ENCODE measurements at regions not wholly inside any gene's neighbourhood (a gene's known extent, or its start where the extent isn't known, plus 50 kb on each side); places are given as distances from the start of the nearest gene placed in this dataset.

- TF ChIP-seq, protein P1, sequence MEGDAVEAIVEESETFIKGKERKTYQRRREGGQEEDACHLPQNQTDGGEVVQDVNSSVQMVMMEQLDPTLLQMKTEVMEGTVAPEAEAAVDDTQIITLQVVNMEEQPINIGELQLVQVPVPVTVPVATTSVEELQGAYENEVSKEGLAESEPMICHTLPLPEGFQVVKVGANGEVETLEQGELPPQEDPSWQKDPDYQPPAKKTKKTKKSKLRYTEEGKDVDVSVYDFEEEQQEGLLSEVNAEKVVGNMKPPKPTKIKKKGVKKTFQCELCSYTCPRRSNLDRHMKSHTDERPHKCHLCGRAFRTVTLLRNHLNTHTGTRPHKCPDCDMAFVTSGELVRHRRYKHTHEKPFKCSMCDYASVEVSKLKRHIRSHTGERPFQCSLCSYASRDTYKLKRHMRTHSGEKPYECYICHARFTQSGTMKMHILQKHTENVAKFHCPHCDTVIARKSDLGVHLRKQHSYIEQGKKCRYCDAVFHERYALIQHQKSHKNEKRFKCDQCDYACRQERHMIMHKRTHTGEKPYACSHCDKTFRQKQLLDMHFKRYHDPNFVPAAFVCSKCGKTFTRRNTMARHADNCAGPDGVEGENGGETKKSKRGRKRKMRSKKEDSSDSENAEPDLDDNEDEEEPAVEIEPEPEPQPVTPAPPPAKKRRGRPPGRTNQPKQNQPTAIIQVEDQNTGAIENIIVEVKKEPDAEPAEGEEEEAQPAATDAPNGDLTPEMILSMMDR (IDR thresholded peaks at IDR 0.05; ENCODE audit: low read depth, low read length, missing control alignments) = no peak
- peak; percentile 61 for DNase-seq (ENCODE audit: low read depth)
- H3K4me3 ChIP-seq (ENCODE audit: low read depth, low read length) = no peak overlapping the region
- in situ Hi-C loops (cut with HindIII; ENCODE audit: low sequenced_read_pairs) = no loop called here
Observed at GRCh38 chr10:78972160-78972946, 96.4 kb upstream of the ZMIZ1 start.

- peak overlapping the region; percentile 25 for H3K4me3 ChIP-seq (ENCODE audit: low read depth, low read length)
- in situ Hi-C loops (cut with HindIII; ENCODE audit: low sequenced_read_pairs) = no loop called here
- peak; percentile 82 for DNase-seq (ENCODE audit: low read depth)
- TF ChIP-seq, protein P1 (IDR thresholded peaks at IDR 0.05; ENCODE audit: low read depth, low read length, missing control alignments) = no peak
Observed at GRCh38 chr10:78972947-78973900, 95.5 kb upstream of the ZMIZ1 start.

GRCh38 chr10:78973901-78974616, 94.7 kb upstream of the ZMIZ1 start:
- peak; percentile 59 for DNase-seq (ENCODE audit: low read depth)
- in situ Hi-C loops (cut with HindIII; ENCODE audit: low sequenced_read_pairs) = no loop called here
- TF ChIP-seq, protein P1 (IDR thresholded peaks at IDR 0.05; ENCODE audit: low read depth, low read length, missing control alignments) = no peak
- H3K4me3 ChIP-seq (ENCODE audit: low read depth, low read length) = peak overlapping the region; percentile 18

DNA sequence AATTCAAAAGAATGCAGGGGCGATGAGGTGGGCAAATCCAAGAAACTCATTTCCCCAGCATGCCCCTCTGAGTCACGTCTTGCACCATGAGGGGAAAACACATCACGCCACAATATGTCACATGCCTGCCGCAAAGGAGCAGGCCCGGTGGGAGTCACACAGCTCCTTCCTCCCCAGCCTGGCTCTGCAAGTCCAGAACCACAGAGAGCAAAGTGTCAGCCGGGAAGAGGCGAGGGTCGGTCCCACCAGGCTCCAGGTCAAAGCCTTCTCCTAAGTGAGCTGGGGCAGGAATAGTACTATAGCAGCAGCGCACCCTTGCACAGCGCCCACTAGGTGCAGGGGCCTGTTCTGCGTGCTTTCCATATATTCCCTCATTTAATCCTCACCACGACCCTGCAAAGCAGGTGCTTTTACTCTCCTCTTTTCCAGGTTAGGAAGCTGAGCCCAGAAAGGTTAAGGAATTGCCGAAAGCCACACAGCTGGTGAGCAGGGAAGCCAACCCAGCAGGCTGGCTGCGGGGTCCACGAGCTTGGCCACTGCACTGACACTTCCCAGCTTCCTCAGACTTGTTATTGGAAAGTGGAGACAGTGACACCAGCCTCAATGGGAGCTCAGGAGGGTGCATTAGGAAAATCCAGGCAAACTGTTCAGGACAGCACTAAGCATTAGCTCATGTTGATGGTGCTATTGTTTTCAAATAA, 94.0 kb upstream of the ZMIZ1 start:
- H3K4me3 ChIP-seq (ENCODE audit: low read depth, low read length) = no peak overlapping the region
- TF ChIP-seq, protein P1 (IDR thresholded peaks at IDR 0.05; ENCODE audit: low read depth, low read length, missing control alignments) = peak; percentile 75
- DNase-seq (ENCODE audit: low read depth) = peak; percentile 65
- in situ Hi-C loops (cut with HindIII; ENCODE audit: low sequenced_read_pairs) = no loop called here

- no peak overlapping the region for H3K4me3 ChIP-seq (ENCODE audit: low read depth, low read length)
- TF ChIP-seq, protein P1 (IDR thresholded peaks at IDR 0.05; ENCODE audit: low read depth, low read length, missing control alignments) = no peak
- no peak for DNase-seq (ENCODE audit: low read depth)
- in situ Hi-C loops (cut with HindIII; ENCODE audit: low sequenced_read_pairs) = no loop called here
Observed at GRCh38 chr10:78975926-78976325, 92.8 kb upstream of the ZMIZ1 start.
